Stimulated activated CD4-positive, alpha-beta T cell treated with anti-CD3 and anti-CD28 coated beads, Interleukin-12 subunit alpha, Interleukin-12 subunit beta, amount 100 ng/mL, for 24 hours (primary cell): ENCODE measurements at regions not wholly inside any gene's neighbourhood (a gene's known extent, or its start where the extent isn't known, plus 50 kb on each side); places are given as distances from the start of the nearest gene placed in this dataset.

Experiments used
- DNase-seq, 2 experiments: peaks; one replicate each; pipeline ENCODE4 v3.0.0-alpha.2; 2020; ENCODE audit warnings: low read depth in 2 of 2

DNA sequence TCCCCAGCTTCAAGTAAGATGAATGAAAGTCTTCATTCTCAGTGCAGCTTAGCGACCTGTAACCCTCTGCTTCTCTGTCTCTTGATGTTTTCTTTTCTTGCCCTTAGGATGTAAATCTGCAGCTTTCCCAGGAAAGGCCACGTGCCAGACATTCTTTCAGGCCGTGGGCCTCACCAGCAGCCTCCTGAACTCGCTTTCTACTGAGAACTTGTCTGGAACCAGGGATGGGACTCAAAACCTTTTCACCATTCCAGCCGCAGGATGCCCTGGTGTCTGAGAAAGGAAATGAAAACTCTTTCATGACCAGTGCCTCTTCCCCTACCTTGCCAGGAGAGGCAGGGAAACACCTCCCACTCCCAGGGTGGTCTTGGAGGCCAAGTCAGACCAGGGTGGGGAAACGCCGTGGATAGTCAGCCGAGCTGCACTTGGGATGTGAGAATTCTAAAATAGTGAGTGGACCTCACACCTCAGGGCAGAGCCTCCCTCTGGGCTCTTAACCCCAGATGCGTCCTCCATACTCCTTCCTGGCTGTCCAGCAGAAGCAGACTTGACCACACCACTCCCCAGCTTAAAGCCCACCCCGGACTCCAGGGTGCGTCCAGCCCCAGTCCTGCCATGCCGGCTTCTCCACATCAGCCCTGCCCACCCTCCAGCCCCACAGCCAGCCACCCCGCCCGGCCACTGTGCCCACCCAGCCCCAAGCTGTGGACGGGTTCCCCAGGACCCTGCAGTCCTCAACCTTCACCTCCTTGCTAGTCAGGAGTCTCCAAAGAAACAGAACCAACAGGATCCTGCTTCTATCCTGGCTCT, 115.5 kb downstream of the TWIST2 start:
- no peak for DNase-seq

DNA sequence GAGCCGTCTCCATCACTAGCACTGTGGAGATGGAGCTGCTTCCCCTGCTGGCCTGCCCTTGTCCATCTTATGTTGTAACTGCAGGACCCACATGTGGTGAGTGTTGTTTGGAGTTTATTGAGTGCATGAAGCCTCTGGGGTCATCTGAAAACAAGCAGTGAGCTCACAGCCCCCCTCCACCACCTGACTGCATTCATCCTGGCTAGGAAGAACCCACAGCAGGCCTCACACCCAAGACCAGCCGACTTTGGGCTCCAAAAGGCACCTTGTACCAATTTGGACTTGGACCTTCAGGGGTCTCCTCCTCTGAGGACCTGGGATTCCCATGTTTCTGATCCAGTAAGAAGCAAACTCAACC, 116.1 kb downstream of the TWIST2 start:
- DNase-seq = no peak

DNA sequence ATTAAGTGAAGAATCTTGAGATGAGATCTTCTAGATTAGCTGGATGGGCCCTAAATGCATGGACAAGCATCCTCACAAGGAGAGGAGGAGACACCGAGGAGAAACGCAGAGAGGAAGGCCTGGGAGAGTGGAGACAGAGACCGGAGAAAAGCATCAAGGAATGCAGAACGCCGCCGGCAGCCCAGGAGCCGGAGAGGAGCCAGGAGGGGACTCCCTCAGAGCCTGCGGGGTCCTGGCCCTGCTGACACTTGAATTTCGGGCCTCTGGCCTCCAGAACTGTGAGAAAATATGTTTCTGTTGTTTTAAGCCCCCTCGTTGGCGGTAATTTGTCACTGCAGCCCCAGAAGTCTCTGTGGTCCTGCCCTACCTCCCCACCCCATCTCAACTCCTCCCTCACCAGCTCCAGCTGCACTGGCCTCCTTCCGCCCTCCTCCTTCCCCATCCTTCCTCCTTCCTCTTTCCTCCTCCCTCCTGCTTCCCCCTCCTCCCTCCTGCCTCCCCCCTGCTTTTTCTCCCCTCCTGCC, 116.7 kb downstream of the TWIST2 start:
- no peak for DNase-seq

DNA sequence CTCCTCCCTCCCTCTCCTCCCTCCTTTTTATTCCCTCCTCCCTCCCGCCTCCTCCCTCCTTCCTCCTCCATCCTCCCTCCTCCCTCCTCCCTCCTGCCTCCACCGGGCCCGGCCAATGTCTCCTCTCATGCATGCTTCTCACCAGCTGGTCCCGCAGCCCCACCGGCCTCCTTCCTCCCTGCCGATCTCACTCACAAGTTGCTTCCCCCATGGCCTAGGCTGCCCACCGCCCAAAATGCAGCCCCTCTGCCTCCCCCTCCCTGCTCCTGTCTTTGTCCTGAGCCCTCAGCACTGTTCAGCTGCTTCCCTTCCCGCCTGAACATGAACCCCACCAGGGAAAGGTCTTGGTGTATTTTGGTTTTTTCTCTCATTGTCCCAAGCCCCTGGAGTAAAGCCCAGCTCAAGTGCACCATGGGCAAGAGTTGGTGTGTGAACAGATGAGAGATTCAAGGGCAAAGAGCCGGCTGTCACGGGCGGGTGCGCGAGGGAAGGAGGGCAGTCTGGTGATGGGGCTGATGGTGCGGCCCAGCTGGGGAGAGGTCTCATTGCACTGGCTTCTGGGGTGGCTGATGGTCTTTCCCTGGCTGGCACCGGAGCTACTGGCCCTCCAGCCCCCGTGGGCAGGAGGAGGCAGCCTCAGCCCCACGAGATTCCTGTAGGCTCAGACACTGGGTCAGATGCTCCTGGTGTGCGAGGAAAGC, 117.6 kb downstream of the TWIST2 start:
- no peak for DNase-seq

DNA sequence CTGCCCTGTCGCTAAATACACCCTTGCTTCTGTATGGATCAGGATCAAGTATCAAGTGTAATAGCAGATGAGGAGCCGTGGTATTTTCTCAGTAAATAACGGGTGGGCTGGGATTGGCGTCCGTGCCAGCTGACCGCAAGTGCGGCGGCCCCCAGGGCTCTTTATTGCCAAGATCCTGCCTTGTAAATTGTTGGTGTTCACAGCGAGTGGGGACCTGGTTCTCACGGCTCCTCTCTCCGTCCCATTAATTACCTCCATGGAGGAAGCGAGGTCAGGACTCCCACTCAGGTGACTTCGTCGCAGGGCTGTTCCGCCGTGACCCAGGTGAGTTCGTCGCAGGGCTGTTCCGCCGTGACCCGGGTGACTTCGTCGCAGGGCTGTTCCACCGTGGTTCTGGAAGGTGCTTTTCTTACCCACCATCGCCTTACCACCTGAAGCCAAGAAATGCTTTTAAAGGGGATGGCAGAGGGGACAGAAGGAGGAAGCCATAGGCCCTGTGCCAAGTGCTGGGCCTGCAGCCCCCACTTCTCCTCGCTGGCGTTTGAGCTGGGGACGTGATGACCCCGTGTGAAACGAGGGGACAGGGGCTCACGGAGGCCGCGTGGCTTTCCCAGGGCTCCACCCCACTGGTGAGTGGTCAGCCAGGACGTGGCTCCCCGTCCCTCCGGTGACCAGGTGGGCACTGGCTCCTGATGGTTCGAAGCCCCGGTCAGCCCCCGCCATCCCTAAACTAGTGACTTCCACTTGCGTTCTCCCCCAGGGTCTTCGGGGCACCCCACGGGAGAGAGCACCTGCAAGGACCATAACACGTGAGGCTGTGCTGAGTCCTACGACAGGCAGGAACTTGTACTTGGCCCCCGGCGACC, 118.4 kb downstream of the TWIST2 start:
- no peak for DNase-seq

DNA sequence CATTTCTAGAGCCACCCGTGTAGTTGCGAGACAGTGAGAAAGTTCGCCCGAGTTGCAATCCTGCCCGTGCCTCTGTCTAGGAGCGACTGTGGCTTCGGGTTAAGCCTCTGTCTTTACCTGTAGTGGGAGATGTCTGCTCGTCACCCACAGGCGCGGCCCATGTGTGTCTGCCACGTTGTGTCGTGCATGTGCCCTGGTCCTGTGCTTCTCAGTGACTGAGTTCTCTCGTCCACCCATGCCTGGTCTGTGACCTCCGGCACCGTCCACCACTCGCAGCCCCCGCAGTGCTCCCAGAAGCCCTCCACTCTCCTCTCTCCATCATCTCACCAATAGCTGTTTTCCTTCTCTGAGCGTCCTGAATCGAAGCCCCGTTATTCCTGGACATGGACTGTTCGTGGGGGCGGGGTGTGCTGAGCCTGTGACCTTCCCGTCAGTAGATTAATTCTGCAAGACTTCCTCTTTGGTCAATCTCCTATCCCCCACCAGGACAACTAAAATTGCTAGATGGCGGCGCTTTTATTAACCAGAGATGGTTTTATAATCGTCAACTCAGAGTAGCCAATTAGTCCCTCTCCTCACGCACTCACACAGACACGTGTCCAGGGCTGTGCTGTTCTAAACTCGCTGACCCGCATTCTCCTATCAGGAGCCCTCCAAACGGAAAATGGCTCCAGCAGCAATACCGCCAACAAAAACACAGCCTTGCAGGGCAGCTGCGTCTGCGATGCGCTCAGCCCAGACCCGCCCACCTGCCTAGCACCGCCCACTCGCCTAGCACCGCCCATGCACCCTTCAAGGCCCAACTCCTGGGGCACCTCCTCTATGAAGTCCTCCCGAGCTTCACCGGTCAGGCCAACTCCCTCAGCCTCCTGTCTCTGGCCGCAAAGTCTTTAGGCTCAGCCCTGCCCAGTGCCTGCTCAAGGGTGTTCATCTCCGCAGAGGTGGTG, 119.4 kb downstream of the TWIST2 start:
- DNase-seq = no peak

DNA sequence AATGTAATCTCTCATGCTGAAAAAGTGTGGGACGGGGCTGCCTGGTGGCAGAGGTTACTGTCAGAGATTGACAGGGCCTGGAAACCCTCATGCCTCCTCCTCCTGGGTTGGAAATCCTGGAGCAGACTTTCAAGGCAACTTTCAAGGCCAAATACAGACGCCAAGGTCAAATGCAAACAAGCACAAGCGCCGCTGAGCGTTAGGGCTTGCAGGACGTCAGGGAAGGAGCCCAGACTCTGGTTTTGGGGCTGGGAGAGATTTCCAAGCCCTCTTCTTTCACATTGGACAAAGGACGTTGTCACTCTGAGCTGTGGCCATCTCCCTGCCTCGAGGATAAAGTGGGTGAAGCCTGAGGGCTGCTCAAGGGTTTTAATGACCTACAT, 120.1 kb downstream of the TWIST2 start:
- no peak for DNase-seq

DNA sequence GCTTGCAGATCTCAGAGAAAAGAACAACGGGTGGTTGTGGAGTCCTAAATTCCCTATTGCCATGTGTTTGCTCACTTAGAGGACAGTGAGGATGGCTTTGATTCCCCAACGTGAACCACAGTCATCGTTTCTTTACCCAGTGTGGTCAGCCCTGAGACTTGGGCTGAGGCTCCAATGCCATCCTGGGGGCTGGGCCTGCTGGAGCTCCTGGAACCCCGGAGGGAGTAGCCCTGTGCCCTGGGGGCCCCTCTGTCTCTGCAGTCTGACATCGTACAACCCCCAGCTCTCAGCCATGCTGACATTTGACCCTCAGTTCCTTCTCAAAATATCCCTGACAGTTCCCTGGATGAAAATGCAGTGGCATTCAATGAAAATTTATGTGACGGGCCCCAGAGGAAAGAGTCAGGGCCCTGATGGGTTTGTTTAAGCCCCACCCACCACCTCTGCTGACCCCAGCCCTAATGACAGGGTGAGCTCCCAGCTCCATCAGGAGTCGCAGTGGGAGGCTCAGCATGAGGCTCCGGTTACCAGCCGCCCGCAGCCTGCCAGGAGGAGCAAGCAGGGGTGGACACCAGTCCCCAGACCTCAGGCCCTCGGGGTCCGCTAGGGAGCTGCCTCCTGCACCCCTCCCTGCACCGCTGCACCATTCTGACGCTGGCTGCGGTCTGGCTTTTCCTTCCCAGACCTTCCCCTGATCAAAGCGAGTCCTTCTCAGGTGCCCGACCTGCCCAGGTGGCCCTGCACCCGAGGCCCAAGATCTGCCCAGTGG, 120.9 kb downstream of the TWIST2 start:
- DNase-seq = no peak

DNA sequence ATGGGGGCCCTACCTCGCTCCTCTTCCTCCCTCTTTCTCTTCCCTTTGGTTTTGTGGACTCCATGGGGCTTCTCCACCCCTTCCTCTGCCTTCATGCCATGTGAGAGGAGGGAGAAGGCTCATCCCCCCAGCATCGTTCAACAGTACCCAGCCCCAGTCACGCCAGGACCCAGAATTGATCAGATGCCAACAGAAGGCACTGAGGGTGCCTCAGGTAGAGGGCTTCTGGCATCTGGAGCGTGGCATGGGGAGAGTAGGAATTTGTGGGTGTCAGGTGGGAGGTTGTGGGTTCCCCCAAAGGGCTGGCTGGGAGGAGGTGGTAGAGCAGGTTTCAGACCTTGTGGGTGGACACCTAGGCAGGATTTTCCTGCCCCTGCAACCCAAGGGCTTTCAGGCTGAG, 122.0 kb downstream of the TWIST2 start:
- DNase-seq = no peak

DNA sequence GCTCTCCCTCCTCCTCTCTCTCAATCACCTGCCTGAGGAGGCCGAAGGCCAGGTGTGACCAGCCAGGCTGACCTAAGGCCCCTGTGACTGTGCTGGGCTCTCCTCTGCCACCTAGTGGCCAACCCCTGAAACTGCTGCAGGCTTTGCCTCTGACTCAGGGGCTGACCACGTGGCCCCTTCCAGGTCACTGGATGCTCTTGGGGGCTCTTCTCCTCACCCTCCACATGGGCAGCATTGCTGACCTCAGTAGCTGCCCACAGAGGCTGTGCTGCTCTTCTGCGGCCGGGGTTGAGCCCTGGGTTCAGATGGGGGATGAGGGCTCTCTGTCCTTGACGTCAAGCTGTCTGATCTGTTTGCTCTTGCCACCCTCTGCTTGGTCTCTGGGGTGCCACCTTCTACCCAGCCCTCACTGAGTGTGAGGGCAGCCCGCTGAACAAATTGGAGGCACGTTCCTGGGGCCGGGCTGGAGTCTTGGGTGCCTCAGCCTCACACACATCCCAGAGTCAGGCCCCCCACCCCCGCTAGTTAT, 122.7 kb downstream of the TWIST2 start:
- peak in 1 of 2 experiments; percentile 23 for DNase-seq

DNA sequence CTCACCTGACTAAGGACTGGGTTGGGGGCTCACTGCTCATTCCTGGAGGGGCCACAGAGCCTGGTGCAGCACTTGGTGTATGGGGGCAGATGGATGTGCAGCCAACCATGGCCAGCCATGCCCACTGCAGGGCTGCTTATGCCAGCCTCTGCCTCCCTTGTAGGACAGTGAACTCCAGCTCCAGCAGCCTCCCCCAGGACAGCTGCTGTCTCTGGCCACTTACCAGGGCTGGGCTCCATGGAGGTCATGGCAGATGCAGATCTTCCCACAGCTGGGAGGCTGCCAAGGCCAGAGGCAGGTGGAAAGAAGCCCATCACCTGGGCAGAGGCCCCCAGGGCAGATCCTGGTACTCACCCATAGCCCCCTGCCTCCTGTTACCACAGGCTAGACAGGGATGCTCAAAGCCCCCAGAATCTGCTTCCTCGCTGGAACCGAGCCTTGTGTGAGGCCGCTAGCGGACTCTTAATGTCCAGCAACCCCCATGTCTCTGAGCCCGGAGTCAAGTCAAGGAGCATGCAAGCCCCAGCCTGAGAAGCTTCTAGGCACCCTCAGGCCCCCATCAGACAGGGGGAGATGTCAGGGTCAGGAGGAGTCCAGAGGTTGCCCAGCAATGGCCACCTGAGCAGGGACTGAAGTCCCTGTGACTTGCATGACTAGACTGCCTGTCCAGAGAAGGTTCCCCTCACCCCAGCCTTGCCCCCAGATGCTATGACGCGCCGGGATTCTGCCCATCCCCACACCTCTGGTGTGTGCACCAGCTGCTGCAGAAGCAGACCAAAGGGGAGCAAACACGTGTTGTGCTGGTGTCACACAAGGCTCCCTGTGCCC, 123.6 kb downstream of the TWIST2 start:
- no peak for DNase-seq

DNA sequence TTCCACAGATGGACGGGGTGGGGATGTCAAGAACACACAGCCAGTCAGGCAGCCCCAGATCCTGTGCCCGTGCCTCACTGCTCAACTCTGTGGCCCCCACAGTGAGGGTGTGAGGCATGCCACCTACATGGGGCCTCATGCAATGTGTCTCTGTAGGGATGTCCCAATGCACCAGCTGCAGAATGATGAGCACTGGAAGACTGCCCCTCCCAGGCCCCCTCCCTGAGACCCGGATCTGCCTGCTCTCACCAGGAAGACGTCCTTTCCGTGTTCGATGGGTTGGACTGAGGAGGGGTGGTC, 124.2 kb downstream of the TWIST2 start:
- no peak for DNase-seq

DNA sequence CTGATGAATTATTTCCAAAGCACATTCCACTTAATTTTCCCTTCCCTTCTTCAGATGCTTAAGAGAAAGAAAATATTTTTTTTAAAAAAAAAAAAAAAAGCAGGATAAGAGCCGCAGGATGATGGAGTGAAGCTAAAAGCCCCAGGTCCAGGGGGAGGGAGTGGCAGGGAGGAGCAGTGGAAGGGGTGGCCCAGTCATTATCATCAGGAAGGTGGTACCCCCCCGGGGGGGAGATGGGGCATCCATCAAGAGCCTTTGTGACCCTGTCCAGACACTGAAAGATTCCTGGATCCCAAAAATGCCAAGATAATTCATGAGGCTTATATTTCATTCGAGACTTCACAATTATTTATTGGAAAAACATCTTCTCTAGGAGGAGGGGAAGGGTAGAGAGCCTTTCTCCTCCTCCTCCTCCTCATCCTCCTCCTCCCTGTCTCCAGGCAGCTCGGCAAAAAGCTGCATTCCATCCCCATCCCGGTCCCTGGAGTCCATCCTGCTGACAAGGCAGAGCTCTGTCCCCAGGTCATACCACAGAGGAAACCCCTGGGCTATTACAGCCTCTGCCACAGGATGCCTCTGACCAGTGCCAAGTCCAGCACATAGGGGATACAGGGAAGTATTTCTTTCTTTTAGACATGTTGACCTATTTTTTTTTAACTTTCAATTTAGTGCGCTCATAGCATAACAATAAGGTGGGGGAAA, 125.3 kb downstream of the TWIST2 start:
- no peak for DNase-seq

DNA sequence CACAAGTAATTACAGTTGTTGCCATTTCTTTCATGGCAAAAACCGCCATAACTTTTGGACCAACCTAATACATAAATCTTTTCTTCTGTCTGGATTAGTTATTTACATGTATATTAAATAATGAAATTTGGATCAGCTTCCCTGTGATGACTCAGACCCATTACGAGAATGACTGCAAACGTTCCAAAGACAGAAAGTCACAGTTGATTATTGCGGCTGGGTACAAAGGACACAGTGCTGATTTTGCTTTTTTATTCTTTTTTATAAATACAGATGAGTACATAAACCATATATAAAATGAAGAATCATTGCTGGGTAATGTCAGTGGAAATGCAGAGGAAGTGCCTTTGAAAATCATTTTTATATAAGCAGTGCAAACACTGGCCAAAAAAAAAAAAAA, 126.2 kb downstream of the TWIST2 start:
- DNase-seq = no peak

DNA sequence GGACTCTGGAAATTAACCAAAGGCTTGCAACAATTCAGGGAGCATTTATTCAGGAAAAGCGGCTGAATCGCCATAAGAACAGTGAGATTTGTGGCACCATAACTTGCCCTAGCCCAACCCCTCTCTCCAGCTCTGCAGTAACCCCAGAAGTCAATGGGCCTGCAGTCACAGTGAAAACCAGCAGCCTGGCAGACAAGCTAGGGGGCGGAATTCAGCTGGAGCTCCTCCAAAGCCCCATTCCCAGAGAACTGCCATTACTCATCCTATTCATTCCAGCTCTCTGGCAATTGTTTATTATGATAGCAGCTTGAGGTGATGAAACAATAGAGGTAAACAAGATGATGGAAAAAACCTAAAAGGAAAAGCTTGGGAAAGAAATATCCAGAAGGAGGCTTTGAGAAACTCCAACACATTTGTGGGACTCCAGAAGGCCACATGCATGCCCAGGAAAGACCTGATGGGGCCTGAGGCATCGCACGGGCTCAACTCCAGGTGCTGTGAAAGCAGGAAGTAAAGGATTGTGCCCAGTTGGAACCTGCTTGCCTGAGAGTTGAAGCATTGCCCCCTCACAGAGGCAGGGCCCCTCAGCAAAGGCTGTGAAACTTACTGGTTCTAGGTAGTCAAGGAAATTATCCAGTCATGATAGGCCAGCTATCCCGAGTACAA, 126.7 kb downstream of the TWIST2 start:
- no peak for DNase-seq

DNA sequence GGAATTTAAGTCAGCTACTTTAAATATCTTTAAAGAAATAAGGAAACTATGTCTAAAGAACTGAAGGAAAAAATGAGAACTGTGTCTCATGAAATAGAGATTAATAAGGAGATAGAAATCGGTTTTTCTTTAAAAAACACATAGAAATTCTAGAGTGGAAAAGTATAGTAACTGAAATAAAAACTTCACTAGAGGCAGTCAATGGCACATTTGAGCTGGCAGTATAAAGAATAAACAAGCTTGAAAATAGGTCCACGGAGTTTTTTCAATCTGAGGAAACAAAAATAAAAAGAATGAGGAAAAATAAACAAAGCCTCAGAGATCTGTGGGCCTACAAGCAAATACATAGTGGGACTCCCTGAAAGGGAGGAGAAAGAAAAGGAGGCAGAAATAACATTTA, 127.5 kb downstream of the TWIST2 start:
- no peak for DNase-seq

DNA sequence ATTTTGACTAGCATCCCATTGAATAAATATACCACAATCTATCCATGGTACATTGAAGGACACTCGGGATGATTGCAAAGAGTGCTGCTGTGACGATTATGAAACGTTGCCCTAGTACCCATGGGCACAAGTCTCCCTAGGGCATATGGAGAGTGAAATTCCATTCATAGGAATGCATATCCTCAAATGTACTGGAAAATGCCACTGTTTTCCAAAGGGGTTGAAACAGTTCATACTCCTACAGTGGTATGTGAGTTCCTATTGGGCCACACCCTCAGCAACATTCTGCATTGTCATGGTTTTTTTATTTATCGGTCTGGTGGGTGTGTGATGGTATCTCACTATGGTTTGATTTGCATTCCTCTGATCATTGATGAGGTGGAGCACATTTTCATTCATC, 130.6 kb downstream of the TWIST2 start:
- no peak for DNase-seq

DNA sequence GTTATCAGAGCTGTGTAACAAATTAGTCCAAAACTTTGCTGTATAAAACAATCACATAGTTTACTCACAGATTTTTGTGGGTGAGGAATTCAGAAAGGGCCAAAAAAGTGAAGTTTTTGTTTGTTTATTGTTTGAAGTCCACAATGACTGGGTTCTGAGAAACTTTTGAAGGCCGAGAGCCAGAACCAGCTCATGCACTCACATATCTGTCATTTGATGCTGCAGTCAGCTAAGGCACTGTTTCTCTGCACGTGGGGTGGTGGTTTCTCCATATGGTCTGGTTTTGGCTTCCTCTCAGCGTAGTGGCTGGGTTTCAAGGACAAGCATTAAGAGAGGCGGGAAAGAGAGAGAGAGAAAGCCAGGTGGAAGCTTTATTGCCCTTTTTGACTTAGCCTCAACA, 131.8 kb downstream of the TWIST2 start:
- DNase-seq = no peak
